Endothelial cell of umbilical vein (primary cell): ENCODE measurements at regions not wholly inside any gene's neighbourhood (a gene's known extent, or its start where the extent isn't known, plus 50 kb on each side); places are given as distances from the start of the nearest gene placed in this dataset.

Experiments used
- BruUV-seq: library from RNA; stranded (reverse); fragments of 400-500 nt; replicated peaks from 2 replicates; lab custom pipeline; 2021; lab: Mats Ljungman, UMichigan
- CTCF ChIA-PET: fragments of 300-600, 350-600 bp; sonication (Branson Sonifier 250); formaldehyde crosslinking; loops from one replicate; lab custom pipeline; 2021; ENCODE audit warnings: antibody characterized with exemption, inconsistent platforms; lab: Charles Lee
- POLR2A ChIA-PET: fragments of 300-600, 350-600 bp; sonication (Branson Sonifier 250); formaldehyde crosslinking; loops from one replicate; lab custom pipeline; 2021; ENCODE audit warnings: antibody characterized with exemption, inconsistent platforms; lab: Charles Lee
- DNase-seq: peaks from one replicate; pipeline ENCODE4 v3.0.0-alpha.2; 2011; ENCODE audit warnings: low read depth, low spot score
- FAIRE-seq: peaks from 2 replicates; lab custom pipeline; 2011; peaks lifted over from hg19 to GRCh38; lab: Jason Lieb, UNC
- H2AFZ ChIP-seq: 2 replicates; pipeline ENCODE4 v1.6.0; 2012; ENCODE audit warnings: low read depth, low read length, control low read depth, inconsistent platforms
- H3K27ac ChIP-seq: 2 replicates; pipeline ENCODE4 v1.5.1; 2011; ENCODE audit warnings: low read depth, mild to moderate bottlenecking, control low read depth, low read length, moderate library complexity; ENCODE audit not compliant: insufficient read depth
- H3K27me3 ChIP-seq, 2 experiments: 2 replicates each; pipeline versions ENCODE4 v1.6.0 to v1.6.1; 2011; ENCODE audit warnings: low read length in 2 of 2, mixed read lengths in 1 of 2; ENCODE audit not compliant: control insufficient read depth in 2 of 2, insufficient read depth in 2 of 2
- H3K36me3 ChIP-seq, 2 experiments: 2 replicates in 1 of 2; 3 replicates in 1 of 2; pipeline ENCODE4 v1.5.1; 2011; ENCODE audit warnings: low read length in 2 of 2, mild to moderate bottlenecking in 1 of 2, moderate library complexity in 1 of 2; ENCODE audit not compliant: control insufficient read depth in 2 of 2, insufficient read depth in 2 of 2; ENCODE audit errors: extremely low read depth in 1 of 2
- H3K4me1 ChIP-seq: 3 replicates; pipeline ENCODE4 v1.5.1; 2011; ENCODE audit warnings: mild to moderate bottlenecking, low read length; ENCODE audit not compliant: control insufficient read depth, insufficient read depth; ENCODE audit errors: extremely low read depth
- H3K4me2 ChIP-seq: 2 replicates; pipeline ENCODE4 v1.6.1; 2011; ENCODE audit warnings: low read length, control low read depth, mixed read lengths; ENCODE audit not compliant: insufficient read depth
- H3K4me3 ChIP-seq, 3 experiments: fragments of 200-600 bp in 1 of 3; sonication (generic), shearing (Covaris generic) in 1 of 3; replicated peaks in 1 of 3; 2 replicates each; pipeline ENCODE4 v1.5.1; 2011 to 2016; ENCODE audit warnings: control low read depth in 3 of 3, low read length in 3 of 3, mild to moderate bottlenecking in 2 of 3, inconsistent platforms in 1 of 3, low read depth in 1 of 3, moderate library complexity in 1 of 3; ENCODE audit not compliant: insufficient read depth in 1 of 3
- H3K79me2 ChIP-seq: 2 replicates; pipeline ENCODE4 v1.6.0; 2012; ENCODE audit warnings: low read length, inconsistent platforms; ENCODE audit not compliant: control insufficient read depth, insufficient read depth
- H3K9ac ChIP-seq: replicated peaks from 2 replicates; pipeline ENCODE3; 2011; ENCODE audit warnings: low read length, control low read depth; ENCODE audit not compliant: insufficient read depth; ENCODE audit errors: extremely low read depth
- H3K9me1 ChIP-seq: replicated peaks from 3 replicates; pipeline ENCODE4 v1.6.0; 2011; ENCODE audit warnings: mild to moderate bottlenecking, low read length; ENCODE audit not compliant: control insufficient read depth, insufficient read depth; ENCODE audit errors: extremely low read depth
- H3K9me3 ChIP-seq: replicated peaks from 2 replicates; pipeline ENCODE4 v1.5.1; 2012; ENCODE audit warnings: low read length, inconsistent platforms; ENCODE audit not compliant: control insufficient read depth, insufficient read depth
- H4K20me1 ChIP-seq: replicated peaks from 2 replicates; pipeline ENCODE3; 2011; ENCODE audit warnings: mild to moderate bottlenecking, low read length; ENCODE audit not compliant: control insufficient read depth, insufficient read depth; ENCODE audit errors: extremely low read depth
- CTCF ChIP-seq, 2 donors: IDR thresholded peaks; 1 replicate in 1 of 2; 2 replicates in 1 of 2; pipeline ENCODE4 v1.5.1; 2011; ENCODE audit warnings: low read length in 2 of 2, mild to moderate bottlenecking in 2 of 2, moderate library complexity in 2 of 2, control low read depth in 1 of 2, inconsistent platforms in 1 of 2, low read depth in 1 of 2; ENCODE audit not compliant: insufficient read depth in 1 of 2; ENCODE audit errors: extremely low read depth in 1 of 2
- EZH2 ChIP-seq: IDR thresholded peaks from 2 replicates; pipeline ENCODE4 v1.6.1; 2012; ENCODE audit warnings: borderline replicate concordance, low read depth, mild to moderate bottlenecking, moderate library complexity, low read length, inconsistent platforms; ENCODE audit not compliant: severe bottlenecking
- FOS ChIP-seq: IDR thresholded peaks from 2 replicates; pipeline ENCODE4 v1.6.1; 2011; ENCODE audit warnings: mild to moderate bottlenecking, low read length, moderate library complexity, borderline replicate concordance; ENCODE audit not compliant: insufficient read depth
- MAX ChIP-seq: IDR thresholded peaks from 2 replicates; pipeline ENCODE4 v1.6.1; 2011; ENCODE audit not compliant: insufficient read depth, insufficient read length
- MYC ChIP-seq: IDR thresholded peaks from one replicate; pipeline ENCODE4 v1.6.1; 2011; ENCODE audit warnings: mild to moderate bottlenecking, low read depth, low read length
- dilution Hi-C: fragments of 300-500 bp; cut with MboI; formaldehyde crosslinking; loops from one replicate; pipeline ENCODE4 v1.15.0; 2019; ENCODE audit warnings: low sequenced_read_pairs; ENCODE audit not compliant: extremely low pct_ligation_motif_present
- intact Hi-C: fragments of 100-400 bp; cut with micrococcal nuclease; formaldehyde crosslinking; loops from one replicate; pipeline ENCODE4 v1.10.0; 2022

GRCh38 chr10:107732045-107732444, 567.5 kb upstream of the SORCS1 start:
- no peaks in the 10 kb centered on the region for H3K79me2 ChIP-seq
- POLR2A ChIA-PET, result no interaction called here
- H3K4me2 ChIP-seq, result no peak overlapping the region
- no peaks in the 10 kb centered on the region for H3K36me3 ChIP-seq
- H3K27ac ChIP-seq, result no peak overlapping the region
- H3K9me1 ChIP-seq, result no peaks in the 10 kb centered on the region
- H2AFZ ChIP-seq, result no peak overlapping the region
- FAIRE-seq, result no peak
- H3K9ac ChIP-seq, result no peak overlapping the region
- no peak for TF ChIP-seq MYC
- dilution Hi-C loops, result no loop called here
- BruUV-seq, result no TSS peak
- H3K4me3 ChIP-seq, result no peak overlapping the region
- H4K20me1 ChIP-seq, result no peaks in the 10 kb centered on the region
- H3K27me3 ChIP-seq, result no peaks in the 10 kb centered on the region
- no peaks in the 10 kb centered on the region for H3K4me1 ChIP-seq
- intact Hi-C loops, result no loop called here
- H3K9me3 ChIP-seq, result peaks cover 10% of the 10 kb centered on the region
- CTCF ChIA-PET, result no interaction called here
- DNase-seq, result no peak

GRCh38 chr10:107728807-107729206, 564.3 kb upstream of the SORCS1 start:
- H3K27ac ChIP-seq, result no peak overlapping the region
- no peaks in the 10 kb centered on the region for H4K20me1 ChIP-seq
- H3K4me2 ChIP-seq, result no peak overlapping the region
- no peaks in the 10 kb centered on the region for H3K4me1 ChIP-seq
- no peaks in the 10 kb centered on the region for H3K36me3 ChIP-seq
- H2AFZ ChIP-seq, result no peak overlapping the region
- dilution Hi-C loops (no loop called here), intact Hi-C loops (no loop called here)
- CTCF ChIA-PET, result no interaction called here
- H3K4me3 ChIP-seq, result no peak overlapping the region
- no TSS peak for BruUV-seq
- H3K9me3 ChIP-seq, result peaks cover 14% of the 10 kb centered on the region
- TF ChIP-seq CTCF (IDR thresholded peaks at IDR 0.05; ENCODE audit: extremely low read depth in 1 of 2, insufficient read depth in 1 of 2, low read depth in 1 of 2, low read length in 2 of 2) (no peak), FOS (no peak), MAX (no peak), EZH2 (no peak)
- H3K9me1 ChIP-seq, result no peaks in the 10 kb centered on the region
- no peak for FAIRE-seq
- POLR2A ChIA-PET, result no interaction called here
- H3K9ac ChIP-seq, result no peak overlapping the region
- H3K27me3 ChIP-seq, result no peaks in the 10 kb centered on the region
- no peak for DNase-seq
- H3K79me2 ChIP-seq, result no peaks in the 10 kb centered on the region
